DMS 273 (cell line): ENCODE measurements at regions not wholly inside any gene's neighbourhood (a gene's known extent, or its start where the extent isn't known, plus 50 kb on each side); places are given as distances from the start of the nearest gene placed in this dataset.
A peak's percentile ranks its signal among the peaks of the same experiment; 100 is the strongest.

Experiments used
- DNase-seq: peaks from one replicate; lab custom pipeline; 2025; ENCODE audit not compliant: unreplicated experiment; lab: John Stamatoyannopoulos, UW

- DNase-seq, result peak; percentile 4
These were observed 52.4 kb upstream of the FICD start for GRCh38 chr12:108462686-108463085.

- no peak for DNase-seq
These were observed 53.9 kb upstream of the FICD start for GRCh38 chr12:108461058-108461660.

GRCh38 chr12:108459149-108459548 lies 55.9 kb upstream of the FICD start:
- DNase-seq, result peak; percentile 54

GRCh38 chr12:108457734-108458361 lies 57.2 kb upstream of the FICD start:
- DNase-seq, result no peak

GRCh38 chr12:108457006-108457733 lies 57.9 kb upstream of the FICD start:
- DNase-seq, result peak; percentile 78

GRCh38 chr12:108455706-108456105 lies 59.4 kb upstream of the FICD start:
- DNase-seq, result no peak

GRCh38 chr12:108454539-108455139 lies 60.4 kb upstream of the FICD start:
- DNase-seq, result no peak

- DNase-seq, result peak; percentile 43
These were observed 65.6 kb upstream of the FICD start for GRCh38 chr12:108449478-108449877.

GRCh38 chr12:108448246-108448645 lies 66.8 kb upstream of the FICD start:
- DNase-seq, result no peak

- no peak for DNase-seq
These were observed 67.8 kb upstream of the FICD start for GRCh38 chr12:108447168-108447832.

GRCh38 chr12:108446766-108447165 lies 68.3 kb upstream of the FICD start:
- DNase-seq, result no peak

- DNase-seq, result no peak
These were observed 72.2 kb upstream of the FICD start for GRCh38 chr12:108442910-108443309.

GRCh38 chr12:108442067-108442466 lies 73.0 kb upstream of the FICD start:
- peak; percentile 31 for DNase-seq

GRCh38 chr12:108441549-108441948 lies 73.5 kb upstream of the FICD start:
- no peak for DNase-seq

GRCh38 chr12:108440736-108441135 lies 74.3 kb upstream of the FICD start:
- DNase-seq, result no peak

GRCh38 chr12:108438667-108439066 lies 76.4 kb upstream of the FICD start:
- DNase-seq, result no peak

- DNase-seq, result no peak
These were observed 82.5 kb upstream of the FICD start for GRCh38 chr12:108432423-108433121.

GRCh38 chr12:108430926-108431325 lies 84.2 kb upstream of the FICD start:
- DNase-seq, result no peak

- DNase-seq, result peak; percentile 61
These were observed 84.8 kb upstream of the FICD start for GRCh38 chr12:108430245-108430644.

GRCh38 chr12:108425238-108425795 lies 86.2 kb upstream of the CMKLR1 start:
- peak; percentile 8 for DNase-seq
